K562 (cell line): ENCODE measurements at regions not wholly inside any gene's neighbourhood (a gene's known extent, or its start where the extent isn't known, plus 50 kb on each side); places are given as distances from the start of the nearest gene placed in this dataset.

Experiments
- ATAC-seq: fragments of 200-7000 bp; cut with Tn5 transposase; 3 replicates; pipeline ENCODE4 v1.9.1; 2020; ENCODE audit warnings: moderate library complexity
- BruUV-seq: library from RNA; stranded (reverse); fragments of 400-500 nt; replicated peaks from 2 replicates; lab custom pipeline; 2021; lab: Mats Ljungman, UMichigan
- CTCF ChIA-PET: fragments of 300-600 bp; formaldehyde crosslinking; extraction: SDS; loops from one replicate; lab custom pipeline; 2021; ENCODE audit warnings: low intra/inter-chr PET ratio; lab: Yijun Ruan, JAX
- POLR2A ChIA-PET: fragments of 300-600, 350-650 bp; sonication (Branson Sonifier 250); formaldehyde crosslinking; extraction: SDS; loops from one replicate; lab custom pipeline; 2021; ENCODE audit warnings: antibody characterized with exemption, inconsistent platforms; lab: Yijun Ruan, JAX
- DNase-seq, 4 experiments: peaks; one replicate each; pipeline versions ENCODE4 v3.0.0 to v3.0.0-alpha.2; 2011 to 2018; ENCODE audit warnings: low spot score in 3 of 4, mixed read lengths in 3 of 4; ENCODE audit errors: extremely low read depth in 1 of 4
- FAIRE-seq: peaks from 2 replicates; lab custom pipeline; 2011; peaks lifted over from hg19 to GRCh38; lab: Jason Lieb, UNC
- H2AFZ ChIP-seq: 2 replicates; pipeline ENCODE4 v1.6.0; 2011; ENCODE audit warnings: low read depth, low read length, control low read depth, inconsistent platforms
- H3K27ac ChIP-seq: fragments of 200-600 bp; 3 replicates; pipeline ENCODE4 v1.8.0; 2011; ENCODE audit warnings: low read depth, mild to moderate bottlenecking, control low read depth, inconsistent platforms, low read length, moderate library complexity, mixed read lengths; ENCODE audit errors: extremely low read depth
- H3K27me3 ChIP-seq, 2 experiments: fragments of 300-600 bp in 1 of 2; 2 replicates in 1 of 2; 3 replicates in 1 of 2; pipeline versions ENCODE4 v1.6.0 to v1.8.0; 2011; ENCODE audit warnings: inconsistent platforms in 2 of 2, low read length in 2 of 2, mild to moderate bottlenecking in 1 of 2, mixed read lengths in 1 of 2, moderate library complexity in 1 of 2; ENCODE audit not compliant: control insufficient read depth in 2 of 2, insufficient read depth in 2 of 2
- H3K36me3 ChIP-seq: fragments of 300-600 bp; 3 replicates; pipeline ENCODE4 v1.8.0; 2011; ENCODE audit warnings: mild to moderate bottlenecking, low read length, inconsistent platforms; ENCODE audit not compliant: control insufficient read depth, insufficient read depth
- H3K4me1 ChIP-seq, 2 experiments: fragments of 200-600 bp in 1 of 2; replicated peaks in 1 of 2; 2 replicates in 1 of 2; 3 replicates in 1 of 2; pipeline versions ENCODE4 v1.5.1 to v1.8.0; 2011; ENCODE audit warnings: inconsistent platforms in 2 of 2, low read length in 2 of 2, mild to moderate bottlenecking in 1 of 2, mixed read lengths in 1 of 2, moderate library complexity in 1 of 2; ENCODE audit not compliant: control insufficient read depth in 2 of 2, insufficient read depth in 2 of 2
- H3K4me2 ChIP-seq: 2 replicates; pipeline ENCODE4 v1.6.1; 2011; ENCODE audit warnings: low read length, control low read depth, inconsistent platforms, mixed read lengths; ENCODE audit not compliant: insufficient read depth
- H3K4me3 ChIP-seq: fragments of 200-600 bp; sonication (generic), shearing (Covaris generic); 2 replicates; pipeline ENCODE4 v1.5.1; 2016; ENCODE audit warnings: control low read depth, inconsistent platforms
- H3K79me2 ChIP-seq: fragments of 200-600 bp; 3 replicates; pipeline ENCODE4 v1.8.0; 2011; ENCODE audit warnings: low read length, inconsistent platforms; ENCODE audit not compliant: control insufficient read depth, insufficient read depth
- H3K9ac ChIP-seq, 2 experiments: 2 replicates each; pipeline versions ENCODE4 v1.6.0 to v1.6.1; 2011; ENCODE audit warnings: low read depth in 2 of 2, low read length in 2 of 2, control low read depth in 1 of 2, inconsistent platforms in 1 of 2, mild to moderate bottlenecking in 1 of 2, mixed read lengths in 1 of 2; ENCODE audit not compliant: insufficient read depth in 1 of 2
- H3K9me1 ChIP-seq: one replicate; pipeline ENCODE4 v1.6.0; 2011; ENCODE audit warnings: inconsistent platforms, mild to moderate bottlenecking, low read length, moderate library complexity; ENCODE audit not compliant: control insufficient read depth, insufficient read depth
- H3K9me3 ChIP-seq: replicated peaks from 2 replicates; pipeline ENCODE4 v1.5.1; 2011; ENCODE audit warnings: low read depth, low read length, inconsistent platforms; ENCODE audit not compliant: control insufficient read depth, insufficient read depth
- H4K20me1 ChIP-seq: replicated peaks from 2 replicates; pipeline ENCODE4 v1.6.1; 2011; ENCODE audit warnings: low read length, inconsistent platforms, mixed read lengths; ENCODE audit not compliant: control insufficient read depth, insufficient read depth
- AFF4 ChIP-seq: sonication (generic); formaldehyde crosslinking; IDR thresholded peaks from 2 replicates; pipeline ENCODE4 v1.8.0; 2023; ENCODE audit warnings: mild to moderate bottlenecking, missing genetic modification reagents
- ESRRB ChIP-seq: fragments of 250-450 bp; sonication (Bioruptor Pico); IDR thresholded peaks from 2 replicates; pipeline ENCODE4 v1.5.0; 2020; ENCODE audit warnings: mild to moderate bottlenecking, moderate library complexity, borderline replicate concordance
- KDM4B ChIP-seq, 2 experiments: fragments of 450-650 bp in 1 of 2; sonication (generic) in 1 of 2; IDR thresholded peaks; 2 replicates each; pipeline ENCODE4 v1.6.1; 2016 to 2017; ENCODE audit warnings: borderline replicate concordance in 2 of 2, antibody characterized with exemption in 1 of 2, low read depth in 1 of 2, mild to moderate bottlenecking in 1 of 2
- OTX1 ChIP-seq: fragments of 450-650 bp; formaldehyde crosslinking; IDR thresholded peaks from 2 replicates; pipeline ENCODE4 v1.4.0; 2022; ENCODE audit warnings: mild to moderate bottlenecking
- ZNF717 ChIP-seq: fragments of 250-450 bp; sonication (Bioruptor Pico); IDR thresholded peaks from 2 replicates; pipeline ENCODE4 v1.5.0; 2021
- ZNF830 ChIP-seq: fragments of 250-450 bp; sonication (Bioruptor Pico); IDR thresholded peaks from 2 replicates; pipeline ENCODE4 v1.5.0; 2021; ENCODE audit warnings: mild to moderate bottlenecking
- WGBS: fragments of 100-300 bp; shearing (Covaris generic); methylation state at CpG from one replicate; pipeline ENCODE4 v1.1.6; 2016; ENCODE audit warnings: low coverage, mixed read lengths; ENCODE audit not compliant: insufficient coverage; ENCODE audit errors: missing lambda C conversion rate; 5-methylcytosine and 5-hydroxymethylcytosine counted together
- in situ Hi-C: fragments of 300-500 bp; cut with MboI; formaldehyde crosslinking; loops from 4 replicates; pipeline ENCODE4 v1.15.0; 2018; ENCODE audit warnings: inconsistent platforms, mixed read lengths
- intact Hi-C: fragments of 100-400 bp; cut with micrococcal nuclease; formaldehyde crosslinking; loops from 2 replicates; pipeline ENCODE4 v1.14.2; 2022

DNA sequence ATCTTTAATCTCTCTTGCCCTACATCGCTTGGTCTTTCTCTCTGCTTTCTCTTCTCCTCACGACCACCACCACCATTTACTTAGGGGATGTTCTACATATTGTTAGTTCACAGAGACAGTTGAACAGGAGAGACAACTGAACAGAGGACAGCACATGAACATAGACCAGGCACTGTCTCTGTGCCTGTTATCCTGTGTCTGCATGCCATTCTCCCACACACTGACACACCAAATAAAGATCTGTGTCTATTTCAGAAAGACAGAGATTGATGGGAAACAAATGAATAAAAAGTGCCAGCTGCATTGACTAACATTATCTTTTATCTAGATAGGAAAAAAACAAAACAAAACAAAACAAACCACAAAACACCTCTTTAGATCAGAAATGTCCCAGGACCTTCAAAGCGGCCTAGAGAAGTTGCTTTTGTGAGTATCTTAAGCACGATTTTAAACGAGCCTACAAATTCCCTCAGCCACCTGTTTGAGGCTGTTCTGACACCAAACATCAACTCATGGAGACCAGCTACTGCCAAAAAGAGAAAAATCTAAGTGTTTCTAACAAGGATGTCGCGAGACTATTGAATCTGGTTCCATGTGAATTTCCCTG lies 77.6 kb upstream of the PARP11 start (continued):
- TF ChIP-seq AFF4 (no peak), ESRRB (CRISPR knock-in tag) (no peak)

DNA sequence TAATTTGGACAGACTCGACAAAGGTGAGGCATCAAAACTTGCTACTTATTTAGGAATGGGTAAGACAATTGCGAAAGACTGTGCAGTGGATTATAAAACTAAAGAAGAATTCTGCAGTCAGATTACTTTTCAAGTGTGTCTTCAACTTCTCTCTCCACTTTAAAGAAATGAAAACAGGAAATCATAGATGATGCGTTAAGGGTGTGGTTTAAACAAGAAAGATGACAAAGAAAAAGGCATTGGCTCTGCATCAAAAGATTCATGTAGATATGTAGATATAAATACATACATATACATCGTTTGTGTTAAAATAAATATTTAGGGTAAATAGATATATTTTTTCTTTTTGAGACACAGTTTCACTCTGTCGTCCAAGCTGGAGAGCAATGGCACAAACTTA lies 74.6 kb upstream of the PARP11 start:
- FAIRE-seq (no peak), ATAC-seq (no peak), DNase-seq (no peak)
- Histone ChIP-seq H3K4me3 (no peak overlapping the region), H3K27ac (no peak overlapping the region), H3K4me2 (no peak overlapping the region), H3K9ac (no peak overlapping the region), H4K20me1 (no peaks in the 10 kb centered on the region), H3K27me3 (peaks cover 0 to 5% of the 10 kb centered on the region in 2 experiments; a peak in 1 of 5 replicates), H3K9me1 (no peaks in the 10 kb centered on the region), H2AFZ (no peak overlapping the region), H3K4me1 (no peaks in the 10 kb centered on the region), H3K36me3 (no peaks in the 10 kb centered on the region), H3K79me2 (no peaks in the 10 kb centered on the region), H3K9me3 (no peaks in the 10 kb centered on the region)
- BruUV-seq: no TSS peak
- WGBS: 4% methylated on average over 5 of the region's 5 CpGs
- ChIA-PET POLR2A (no interaction called here), CTCF (no interaction called here)
- intact Hi-C loops: no loop called here
- in situ Hi-C loops: no loop called here
- TF ChIP-seq KDM4B (IDR thresholded peaks at IDR 0.05; ENCODE audit: borderline replicate concordance in 2 of 2, low read depth in 1 of 2): no peak
- TF ChIP-seq OTX1 (CRISPR knock-in tag): no peak
- TF ChIP-seq ZNF717 (CRISPR knock-in tag): no peak
- no peak for TF ChIP-seq ZNF830 (CRISPR knock-in tag)
